ENCODE measurements at regions not wholly inside any gene's neighbourhood (a gene's known extent, or its start where the extent isn't known, plus 50 kb on each side); places are given as distances from the start of the nearest gene placed in this dataset.

DNA sequence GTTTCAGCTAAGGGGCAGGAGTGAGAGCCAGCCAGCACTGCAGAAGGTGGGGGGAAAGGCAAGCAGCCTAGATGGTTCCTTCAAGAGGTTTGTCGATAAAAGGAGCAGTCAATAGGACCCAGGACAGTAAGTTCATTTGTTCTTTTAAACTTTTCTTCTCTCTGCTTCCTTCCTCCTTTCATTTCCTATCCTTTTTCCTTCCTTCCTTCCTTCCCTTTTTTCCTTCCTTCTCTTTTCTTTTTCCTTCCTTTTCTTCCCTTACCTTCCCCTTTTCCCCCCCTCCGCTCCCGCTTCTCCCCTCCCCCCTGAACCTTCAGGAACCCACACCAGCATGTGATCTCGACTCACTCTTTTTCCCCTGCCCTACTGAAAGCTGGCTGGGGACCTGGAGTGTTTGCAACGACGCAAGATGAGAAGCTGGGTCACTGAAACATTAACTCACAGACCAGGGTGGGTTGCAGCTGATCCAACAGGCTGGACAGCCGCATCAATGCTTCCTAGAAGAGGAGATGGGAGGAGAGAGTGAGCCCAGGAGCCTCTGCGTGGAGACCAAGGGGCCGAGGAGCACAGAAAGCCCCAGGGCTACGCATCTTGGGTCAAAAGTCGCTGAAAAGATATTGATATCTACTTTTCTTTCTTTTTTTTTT lies 103.4 kb upstream of the SDK1 start:
- no peak for DNase-seq

GRCh38 chr7:3198316-3198715 lies 102.7 kb upstream of the SDK1 start:
- no peak for DNase-seq

DNA sequence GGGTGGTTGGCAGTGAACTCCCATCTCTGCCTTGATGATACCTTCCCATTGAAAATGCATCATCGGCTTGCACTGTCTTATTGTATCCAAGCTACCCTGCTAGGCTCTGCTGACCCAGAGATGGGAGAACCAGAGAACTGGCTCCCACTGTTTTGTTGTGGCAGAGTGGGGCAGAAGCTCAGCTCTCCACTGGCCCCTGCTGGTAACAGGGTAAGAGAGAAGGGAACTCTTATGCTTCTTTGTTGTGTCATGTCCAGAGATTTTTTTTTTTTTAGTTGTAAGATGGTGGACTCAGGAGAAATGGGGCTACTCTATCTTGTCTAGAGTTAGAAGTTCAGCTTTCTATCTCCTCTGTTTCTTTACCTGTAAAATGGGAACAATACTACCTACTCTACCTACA lies 100.5 kb upstream of the SDK1 start:
- no peak for DNase-seq

- DNase-seq, result no peak
Observed at GRCh38 chr7:3201306-3201705, 99.7 kb upstream of the SDK1 start.

- no peak for DNase-seq
Observed at GRCh38 chr7:3201937-3202710, 98.9 kb upstream of the SDK1 start.

DNA sequence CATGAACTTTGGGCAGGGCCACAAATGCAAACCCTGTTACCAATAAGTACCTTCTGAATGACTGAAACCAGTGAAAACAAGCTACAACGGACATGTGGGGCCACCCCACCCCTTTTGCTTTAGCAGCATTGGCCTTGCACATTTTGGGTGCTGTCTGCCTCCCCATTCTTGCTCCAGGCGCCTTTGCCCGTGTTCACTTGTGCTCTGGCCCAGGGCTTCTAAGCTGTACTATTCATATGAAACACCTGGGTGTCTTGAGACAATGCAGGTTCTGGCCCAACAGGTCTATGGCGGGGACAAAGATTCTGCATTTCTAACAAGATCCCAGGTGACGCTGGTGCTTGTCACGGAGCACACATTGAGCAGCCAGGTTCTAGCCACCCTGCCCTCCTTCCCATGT lies 96.5 kb upstream of the SDK1 start:
- DNase-seq, result no peak

DNA sequence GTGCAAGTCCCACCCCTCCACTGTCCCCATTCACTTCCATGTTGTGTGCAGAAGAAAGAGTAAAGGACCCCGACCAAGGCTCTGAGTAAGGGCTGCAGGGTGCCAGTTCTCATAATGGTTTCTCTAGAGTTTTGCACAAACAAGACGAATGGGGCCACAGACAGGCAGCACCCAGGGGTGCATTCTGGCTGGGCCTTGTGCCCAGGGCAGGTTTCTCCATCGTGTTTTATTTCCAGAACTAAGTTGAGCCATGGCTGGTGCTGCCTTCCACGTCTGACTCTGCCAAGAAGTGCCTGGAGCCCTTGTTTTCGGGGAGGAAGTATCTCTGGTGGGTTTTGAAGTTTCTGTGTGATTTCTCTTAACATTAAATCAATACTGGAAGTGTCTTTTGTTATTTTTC lies 95.0 kb upstream of the SDK1 start:
- no peak for DNase-seq

DNA sequence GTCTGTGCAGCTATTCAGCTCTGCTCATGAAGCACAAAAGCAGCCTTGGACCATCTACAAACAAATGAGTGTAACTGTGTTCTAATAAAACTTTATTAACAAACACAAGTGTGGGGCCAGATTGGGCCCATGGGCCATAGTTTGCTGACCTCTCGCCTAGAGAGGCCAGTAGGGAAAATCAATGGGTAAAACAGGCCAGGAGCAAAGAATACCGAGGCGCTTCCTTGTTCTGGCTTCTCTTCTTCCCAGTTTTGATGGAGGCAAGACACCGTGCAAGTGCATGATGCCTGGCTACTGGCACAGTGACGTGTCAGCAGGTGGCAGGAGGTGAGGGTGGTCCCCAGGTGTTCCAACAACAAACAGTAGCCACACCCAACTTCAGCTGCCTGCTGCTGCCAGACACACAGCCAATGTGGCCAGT lies 94.3 kb upstream of the SDK1 start:
- no peak for DNase-seq

DNA sequence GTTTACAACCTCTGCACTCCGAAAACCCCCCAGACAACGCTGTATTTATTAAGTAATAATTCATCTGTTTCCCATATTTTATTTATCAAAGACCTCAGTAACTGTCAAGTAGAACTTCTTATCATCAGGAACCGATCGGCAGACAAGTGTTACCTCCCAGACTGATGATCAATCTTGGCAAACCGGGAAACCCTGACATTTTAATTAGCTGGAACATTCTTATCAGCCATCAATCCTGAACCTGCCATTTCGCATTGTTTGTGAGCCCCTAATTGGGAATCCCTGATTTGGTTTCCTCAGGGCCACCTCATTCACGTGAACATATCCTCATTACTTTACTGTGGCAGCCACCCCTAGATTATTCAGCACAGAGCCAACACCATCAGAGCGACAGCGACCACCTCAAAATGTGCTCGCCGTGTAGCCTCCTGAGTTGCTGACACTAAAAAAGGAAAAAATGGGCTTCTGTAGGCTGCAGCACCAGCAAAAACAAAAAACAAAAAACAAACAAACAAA lies 93.6 kb upstream of the SDK1 start:
- DNase-seq, result no peak

DNA sequence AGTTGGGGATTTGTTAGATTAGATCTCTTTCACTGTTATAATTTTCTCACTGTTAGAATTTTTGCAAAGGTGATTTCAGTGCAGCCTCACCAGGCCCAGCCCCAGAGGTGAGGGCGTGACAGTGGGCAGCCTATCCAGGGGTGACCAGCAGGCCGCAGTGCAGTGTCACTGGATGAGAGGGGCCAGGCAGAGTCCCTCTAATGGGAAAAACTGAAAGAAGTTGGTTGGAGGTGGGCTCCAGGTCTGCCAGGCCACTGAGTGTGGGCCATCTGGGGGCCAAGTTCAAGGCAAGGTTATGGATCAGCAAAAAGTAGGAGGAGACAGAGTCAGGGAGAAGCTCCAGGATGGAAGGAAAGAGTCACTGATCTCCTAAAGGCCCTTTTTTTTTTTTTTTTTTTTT lies 90.5 kb upstream of the SDK1 start:
- no peak for DNase-seq

DNA sequence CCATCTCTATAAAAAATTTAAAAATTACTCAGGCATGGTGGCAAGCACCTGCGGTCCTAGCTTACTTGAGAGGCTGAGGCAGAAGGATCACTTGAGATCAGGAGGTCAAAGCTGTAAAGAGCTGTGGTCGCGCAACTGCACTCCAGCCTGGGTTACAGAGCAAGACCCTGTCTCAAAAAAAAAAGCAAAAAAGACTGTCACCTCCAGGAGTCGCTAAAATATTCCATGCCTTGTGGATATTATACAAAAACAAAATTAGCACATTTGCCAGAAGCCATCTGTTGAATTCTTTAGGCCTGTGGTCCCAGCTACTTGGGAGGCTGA lies 87.0 kb upstream of the SDK1 start:
- DNase-seq, result no peak

GRCh38 chr7:3215624-3216585 lies 85.1 kb upstream of the SDK1 start:
- DNase-seq, result no peak

- no peak for DNase-seq
Observed at GRCh38 chr7:3217166-3217565, 83.9 kb upstream of the SDK1 start.

- DNase-seq, result no peak
Observed at GRCh38 chr7:3218411-3219225, 82.4 kb upstream of the SDK1 start.

DNA sequence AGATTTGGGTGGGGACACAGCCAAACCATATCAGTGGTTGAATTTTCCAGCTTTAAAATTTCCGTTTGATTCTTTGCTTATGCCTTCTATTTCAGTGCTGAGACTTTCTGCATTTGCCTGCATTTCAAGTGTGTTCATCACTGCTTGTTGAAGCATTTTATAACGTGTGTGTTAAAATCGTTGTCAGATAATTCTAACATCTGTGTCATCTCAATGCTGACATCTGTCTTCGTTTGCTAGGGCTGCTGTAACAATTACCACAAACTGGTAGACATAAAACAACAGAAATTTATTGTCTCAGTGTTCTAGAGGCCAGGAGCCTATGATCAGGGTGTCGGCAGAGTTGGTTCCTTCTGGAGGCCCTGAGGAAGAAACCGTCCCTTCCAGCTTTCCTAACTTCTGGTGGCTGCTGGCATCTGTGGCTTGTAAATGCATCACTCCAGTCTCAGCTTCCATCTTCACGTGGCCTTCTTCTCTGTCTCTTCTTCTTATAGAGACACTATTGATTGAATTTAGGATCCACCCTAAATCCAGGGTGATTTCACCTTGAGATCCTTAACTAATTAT lies 71.1 kb upstream of the SDK1 start:
- no peak for DNase-seq

GRCh38 chr7:3230908-3231307 lies 70.1 kb upstream of the SDK1 start:
- no peak for DNase-seq

DNA sequence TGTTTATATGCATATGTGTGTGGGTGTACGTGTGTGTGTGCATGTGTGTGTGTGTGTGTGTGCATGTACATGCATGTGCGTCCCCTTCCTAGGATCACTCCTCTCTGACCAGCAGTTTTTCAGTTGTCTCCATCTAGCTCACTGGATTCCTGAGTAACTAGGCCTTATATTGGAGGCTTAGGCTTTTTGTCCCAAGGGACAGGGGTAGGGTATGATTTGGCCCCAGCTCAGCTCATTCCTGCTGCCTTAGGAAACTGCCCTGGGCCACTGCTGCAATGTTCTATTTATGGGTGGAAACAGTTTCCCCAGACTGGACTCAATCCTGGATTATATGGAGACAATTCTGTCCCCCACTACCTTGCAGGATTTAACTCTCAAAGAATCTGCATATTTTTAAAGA lies 68.8 kb upstream of the SDK1 start:
- no peak for DNase-seq

DNA sequence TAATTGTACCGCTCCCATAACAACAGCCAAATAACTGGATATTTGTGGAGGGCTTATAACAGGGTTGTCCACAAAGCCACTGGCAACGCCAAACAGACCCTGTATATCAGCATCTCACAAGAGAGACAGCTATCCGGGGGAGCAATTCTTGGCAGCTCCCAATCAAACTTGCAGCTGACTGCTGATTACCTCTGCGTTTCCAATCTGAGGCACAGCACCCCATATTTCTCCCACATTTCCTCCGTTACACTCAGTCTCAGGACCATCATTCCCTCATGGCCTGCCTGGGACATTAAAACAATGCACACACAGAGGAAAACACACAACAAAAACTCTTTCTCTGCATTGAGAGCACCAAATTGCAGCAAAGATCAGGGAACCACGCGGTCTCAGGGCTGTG lies 67.8 kb upstream of the SDK1 start:
- DNase-seq, result no peak

DNA sequence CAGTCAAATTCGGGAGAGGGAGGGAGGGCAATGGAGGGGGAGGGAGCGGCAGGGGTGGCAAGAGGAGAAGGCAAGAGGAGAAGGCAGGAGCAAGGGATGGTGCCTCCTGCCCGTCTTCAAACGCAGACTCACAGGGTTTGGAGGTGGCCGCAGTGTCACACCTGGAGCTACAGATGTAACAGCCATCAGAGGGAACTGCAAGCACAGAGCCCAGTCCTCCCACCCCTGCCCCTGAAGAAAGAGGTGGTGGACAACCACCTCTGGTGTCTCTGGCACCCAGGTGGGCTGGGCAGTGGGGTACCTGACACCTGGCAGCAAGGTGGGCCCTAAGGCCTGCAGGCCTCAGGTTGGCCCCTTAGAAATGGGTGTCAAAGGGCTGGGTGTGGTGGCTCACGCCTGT lies 67.0 kb upstream of the SDK1 start:
- DNase-seq, result no peak

- DNase-seq, result no peak
Observed at GRCh38 chr7:3234851-3235250, 66.2 kb upstream of the SDK1 start.

DNA sequence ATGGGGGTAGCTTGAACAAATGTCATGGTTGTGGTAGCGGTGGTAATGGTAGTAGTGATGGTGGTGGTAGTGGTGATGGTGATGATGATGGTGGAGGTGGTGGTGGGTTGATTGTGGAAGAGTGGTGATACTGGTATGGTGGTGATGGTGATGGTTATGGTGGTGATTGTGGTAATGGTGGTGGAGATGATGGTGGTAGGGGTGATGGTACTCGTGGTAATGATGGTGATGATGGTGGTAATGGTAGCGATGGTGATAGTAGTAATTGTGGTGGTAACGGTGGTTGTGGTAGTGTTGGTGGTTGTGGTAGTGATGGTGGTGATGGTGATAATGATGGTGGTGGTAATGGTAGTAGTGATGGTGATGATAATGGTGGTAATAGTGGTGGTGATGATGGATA lies 65.7 kb upstream of the SDK1 start:
- DNase-seq, result no peak

DNA sequence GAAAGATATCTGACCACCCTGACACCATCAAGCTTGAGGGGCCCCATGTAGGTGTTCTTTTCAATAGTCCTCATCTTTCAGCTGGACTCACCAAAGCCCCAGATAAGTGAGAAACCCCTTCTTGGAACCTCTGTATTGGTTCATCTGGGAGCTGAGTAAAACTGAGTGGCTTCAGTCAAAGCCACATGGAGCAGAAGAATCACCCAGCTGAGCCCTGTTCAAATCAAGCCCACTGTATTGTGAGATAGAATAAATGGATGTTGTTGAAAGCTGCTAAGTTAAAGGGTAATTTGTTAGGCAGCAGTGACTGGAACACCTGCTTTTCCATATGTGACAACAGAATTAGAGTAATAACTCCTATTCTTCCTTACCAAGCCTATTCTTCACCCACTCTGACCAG lies 64.8 kb upstream of the SDK1 start:
- no peak for DNase-seq
